Sigmoid colon (tissue), 6 donors: ENCODE measurements at regions not wholly inside any gene's neighbourhood (a gene's known extent, or its start where the extent isn't known, plus 50 kb on each side); places are given as distances from the start of the nearest gene placed in this dataset.
A peak's percentile ranks its signal among the peaks of the same experiment; 100 is the strongest.

Experiments used
- DNase-seq: peaks from one replicate; pipeline ENCODE4 v3.0.0-alpha.2; 2019
- H3K27ac ChIP-seq, 4 donors: fragments of 200-600 bp; sonication (generic); one replicate each; pipeline ENCODE4 v1.5.1; 2016 to 2019; ENCODE audit warnings: mild to moderate bottlenecking in 1 of 4
- H3K27me3 ChIP-seq, 3 donors: fragments of 200-600 bp; sonication (generic); one replicate each; pipeline ENCODE4 v1.5.1; 2019; ENCODE audit warnings: mild to moderate bottlenecking in 1 of 3
- H3K36me3 ChIP-seq, 4 donors: fragments of 200-600 bp; sonication (generic); one replicate each; pipeline ENCODE4 v1.5.1; 2016 to 2019
- H3K4me1 ChIP-seq, 4 donors: fragments of 200-600 bp; sonication (generic); one replicate each; pipeline ENCODE4 v1.5.1; 2017 to 2019
- H3K4me3 ChIP-seq, 4 donors: fragments of 200-600 bp; sonication (generic); one replicate each; pipeline ENCODE4 v1.5.1; 2017 to 2019; ENCODE audit warnings: mild to moderate bottlenecking in 2 of 4, moderate library complexity in 1 of 4
- H3K9me3 ChIP-seq, 4 donors: fragments of 200-600 bp in 3 of 4; sonication (generic) in 3 of 4; one replicate each; pipeline versions ENCODE4 v1.5.1 to v1.6.1; 2013 to 2019
- EP300 ChIP-seq, 4 donors: sonication (generic); formaldehyde crosslinking; IDR thresholded peaks; one replicate each; pipeline ENCODE4 v1.6.1; 2017; ENCODE audit warnings: antibody characterized with exemption in 4 of 4
- POLR2A ChIP-seq, 2 donors: fragments of 450-650 bp; IDR thresholded peaks; one replicate each; pipeline ENCODE4 v1.6.1; 2016; ENCODE audit warnings: antibody characterized with exemption in 2 of 2, mild to moderate bottlenecking in 2 of 2, moderate library complexity in 2 of 2
- POLR2AphosphoS5 ChIP-seq, 4 donors: sonication (generic); formaldehyde crosslinking; IDR thresholded peaks; one replicate each; pipeline ENCODE4 v1.6.1; 2017; ENCODE audit warnings: antibody characterized with exemption in 4 of 4
- WGBS, 2 donors: extraction: QIAGEN DNeasy Blood & Tissue Kit; methylation state at CpG; one replicate each; pipeline ENCODE4 v1.1.7; 2013; 5-methylcytosine and 5-hydroxymethylcytosine counted together
- intact Hi-C: fragments of 100-400 bp; cut with DNase I; formaldehyde crosslinking; loops from one replicate; pipeline ENCODE4 v1.15.1; 2023
- TF ChIP-seq, protein P1 (sequence below), 4 experiments: fragments of 450-650 bp in 3 of 4; fragments of 200-600 bp in 1 of 4; IDR thresholded peaks; one replicate each; pipeline ENCODE4 v1.5.1; 2016 to 2019; ENCODE audit warnings: antibody characterized with exemption in 4 of 4, mild to moderate bottlenecking in 3 of 4, moderate library complexity in 2 of 4
- donor health status: healthy with polysubstance abuse.
- donor health status: healthy.

DNA sequence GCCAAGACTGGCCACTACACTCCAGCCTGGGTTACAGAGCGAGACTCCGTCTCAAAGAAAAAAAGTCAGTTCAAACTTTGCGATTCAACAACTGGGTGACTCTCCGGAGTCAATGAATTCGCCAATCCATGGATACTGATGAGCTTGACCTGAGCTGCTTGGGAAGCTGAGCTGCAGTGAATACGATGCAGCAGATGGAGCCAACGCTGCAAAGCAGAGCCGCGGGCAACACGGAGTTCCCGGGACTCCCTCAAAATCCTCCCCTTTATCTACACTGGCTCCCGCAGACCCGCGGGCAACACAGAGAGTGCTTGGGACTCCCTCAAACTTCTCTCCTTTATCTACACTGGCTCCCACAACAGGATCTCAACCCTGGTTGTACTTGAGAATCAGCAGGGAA is 62.6 kb upstream of the SALL4 start:
- Histone ChIP-seq H3K36me3 (no peaks in the 10 kb centered on the region), H3K27me3 (peaks cover 0 to 14% (median 0%) of the 10 kb centered on the region in 3 donors), H3K27ac (no peak overlapping the region), H3K4me1 (peaks cover 0 to 11% (median 3%) of the 10 kb centered on the region in 4 donors), H3K4me3 (no peak overlapping the region), H3K9me3 (no peaks in the 10 kb centered on the region)
- no peak for DNase-seq
- WGBS, 2 donors = 95 to 97% methylated on average over 14 of the region's 14 CpGs
- TF ChIP-seq POLR2AphosphoS5 (IDR thresholded peaks at IDR 0.05) (no peak), EP300 (IDR thresholded peaks at IDR 0.05) (no peak), POLR2A (IDR thresholded peaks at IDR 0.05) (no peak)
- TF ChIP-seq, protein P1, sequence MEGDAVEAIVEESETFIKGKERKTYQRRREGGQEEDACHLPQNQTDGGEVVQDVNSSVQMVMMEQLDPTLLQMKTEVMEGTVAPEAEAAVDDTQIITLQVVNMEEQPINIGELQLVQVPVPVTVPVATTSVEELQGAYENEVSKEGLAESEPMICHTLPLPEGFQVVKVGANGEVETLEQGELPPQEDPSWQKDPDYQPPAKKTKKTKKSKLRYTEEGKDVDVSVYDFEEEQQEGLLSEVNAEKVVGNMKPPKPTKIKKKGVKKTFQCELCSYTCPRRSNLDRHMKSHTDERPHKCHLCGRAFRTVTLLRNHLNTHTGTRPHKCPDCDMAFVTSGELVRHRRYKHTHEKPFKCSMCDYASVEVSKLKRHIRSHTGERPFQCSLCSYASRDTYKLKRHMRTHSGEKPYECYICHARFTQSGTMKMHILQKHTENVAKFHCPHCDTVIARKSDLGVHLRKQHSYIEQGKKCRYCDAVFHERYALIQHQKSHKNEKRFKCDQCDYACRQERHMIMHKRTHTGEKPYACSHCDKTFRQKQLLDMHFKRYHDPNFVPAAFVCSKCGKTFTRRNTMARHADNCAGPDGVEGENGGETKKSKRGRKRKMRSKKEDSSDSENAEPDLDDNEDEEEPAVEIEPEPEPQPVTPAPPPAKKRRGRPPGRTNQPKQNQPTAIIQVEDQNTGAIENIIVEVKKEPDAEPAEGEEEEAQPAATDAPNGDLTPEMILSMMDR (IDR thresholded peaks at IDR 0.05) = no peak
- intact Hi-C loops = no loop called here

GRCh38 chr20:51862796-51863195 is 60.5 kb upstream of the SALL4 start:
- Histone ChIP-seq H3K27me3 (peaks cover 0 to 14% (median 0%) of the 10 kb centered on the region in 3 donors), H3K9me3 (no peaks in the 10 kb centered on the region), H3K4me1 (peaks cover 0 to 16% (median 3%) of the 10 kb centered on the region in 4 donors), H3K4me3 (no peak overlapping the region), H3K36me3 (no peaks in the 10 kb centered on the region), H3K27ac (no peak overlapping the region)
- 87 to 90% methylated on average over 8 of the region's 8 CpGs for WGBS, 2 donors
- DNase-seq = no peak
- no peak for TF ChIP-seq POLR2A (IDR thresholded peaks at IDR 0.05)
- intact Hi-C loops = no loop called here

GRCh38 chr20:51861726-51862466 is 59.6 kb upstream of the SALL4 start:
- intact Hi-C loops = no loop called here
- no peak for DNase-seq
- Histone ChIP-seq H3K4me3 (no peak overlapping the region), H3K9me3 (no peaks in the 10 kb centered on the region), H3K27ac (no peak overlapping the region), H3K4me1 (peaks cover 0 to 16% (median 3%) of the 10 kb centered on the region in 4 donors), H3K27me3 (peaks cover 0 to 14% (median 0%) of the 10 kb centered on the region in 3 donors), H3K36me3 (no peaks in the 10 kb centered on the region)
- TF ChIP-seq EP300 (IDR thresholded peaks at IDR 0.05) = no peak
- TF ChIP-seq, protein P1 (IDR thresholded peaks at IDR 0.05) = no peak
- TF ChIP-seq POLR2AphosphoS5 (IDR thresholded peaks at IDR 0.05) = no peak
- no peak for TF ChIP-seq POLR2A (IDR thresholded peaks at IDR 0.05)
- 71 to 88% methylated on average over 7 of the region's 7 CpGs for whole genome bisulfite sequencing, 2 donors

DNA sequence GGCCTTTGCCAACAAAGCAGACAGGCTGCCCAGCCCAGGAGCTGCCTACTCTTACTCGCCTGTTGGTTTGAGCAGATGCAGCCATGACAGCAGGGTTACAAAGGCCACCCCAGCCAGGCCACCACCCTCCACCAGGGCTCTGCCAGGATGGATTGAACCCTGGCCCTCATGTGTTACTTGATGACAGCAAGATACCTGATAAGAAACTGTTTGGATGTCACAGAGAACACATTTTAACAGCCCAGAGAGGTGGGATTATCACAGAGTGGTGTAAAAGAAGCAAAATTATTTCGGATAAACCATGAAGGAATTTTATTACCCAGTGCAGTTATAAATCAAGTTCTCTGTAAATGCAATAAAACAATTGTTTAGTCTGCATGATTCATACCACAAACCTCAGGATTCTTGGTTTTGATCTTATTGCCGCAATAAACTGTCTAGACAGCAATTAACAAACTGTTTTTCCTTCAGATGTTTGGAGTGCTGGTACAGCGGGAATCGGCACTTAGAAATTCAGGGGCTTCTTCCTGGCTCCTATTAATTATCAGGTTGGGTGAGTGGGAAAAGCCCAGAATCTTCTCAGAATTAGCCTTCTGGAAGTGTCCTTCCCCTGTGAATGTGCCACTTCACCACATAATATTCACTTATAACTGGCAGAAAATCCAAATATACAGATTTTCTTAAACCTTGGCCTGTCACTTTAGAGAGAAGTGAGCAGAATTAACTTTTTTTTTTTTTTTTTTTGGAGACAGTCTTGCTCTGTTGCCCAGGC is 58.0 kb upstream of the SALL4 start:
- 9 to 58% methylated on average over 5 of the region's 5 CpGs for WGBS, 2 donors
- H3K27ac ChIP-seq = peak overlapping the region in 1 of 4 donors; percentile 57
- H3K9me3 ChIP-seq = no peaks in the 10 kb centered on the region
- intact Hi-C loops = no loop called here
- no peaks in the 10 kb centered on the region for H3K36me3 ChIP-seq
- peaks cover 0 to 23% (median 0%) of the 10 kb centered on the region in 3 donors for H3K27me3 ChIP-seq
- peaks cover 0 to 16% (median 3%) of the 10 kb centered on the region in 4 donors for H3K4me1 ChIP-seq
- no peak for DNase-seq
- TF ChIP-seq EP300 (IDR thresholded peaks at IDR 0.05) (no peak), POLR2A (IDR thresholded peaks at IDR 0.05) (no peak), POLR2AphosphoS5 (IDR thresholded peaks at IDR 0.05) (peak in 1 of 4 donors; percentile 33)
- TF ChIP-seq, protein P1 (IDR thresholded peaks at IDR 0.05) = no peak
- H3K4me3 ChIP-seq = no peak overlapping the region

DNA sequence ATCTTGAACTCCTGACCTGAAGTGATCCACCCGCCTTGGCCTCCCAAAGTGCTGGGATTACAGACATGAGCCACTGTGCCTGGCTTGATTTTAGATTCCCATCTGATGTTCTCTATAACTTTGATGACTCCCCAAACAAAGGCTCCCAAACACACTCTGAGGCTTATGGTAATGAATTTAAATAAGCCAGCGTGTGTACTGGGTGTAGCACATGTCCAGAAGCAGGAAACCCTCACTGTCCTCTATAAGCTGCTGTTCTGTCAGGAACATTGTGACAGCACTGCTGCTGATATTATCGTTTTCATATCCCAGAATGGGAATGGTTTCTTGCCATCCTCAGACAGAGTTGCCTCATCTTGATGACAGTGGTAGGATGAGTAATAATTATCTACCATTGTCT is 54.1 kb upstream of the SALL4 start:
- peaks cover 0 to 16% (median 3%) of the 10 kb centered on the region in 4 donors for H3K4me1 ChIP-seq
- no peak overlapping the region for H3K27ac ChIP-seq
- peaks cover 0 to 8% (median 0%) of the 10 kb centered on the region in 3 donors for H3K27me3 ChIP-seq
- H3K9me3 ChIP-seq = no peaks in the 10 kb centered on the region
- 73 to 84% methylated on average over 3 of the region's 3 CpGs for WGBS, 2 donors
- TF ChIP-seq, protein P1 (IDR thresholded peaks at IDR 0.05) = no peak
- no peak for TF ChIP-seq EP300 (IDR thresholded peaks at IDR 0.05)
- TF ChIP-seq POLR2A (IDR thresholded peaks at IDR 0.05) = no peak
- TF ChIP-seq POLR2AphosphoS5 (IDR thresholded peaks at IDR 0.05) = no peak
- no peak for DNase-seq
- no peaks in the 10 kb centered on the region for H3K36me3 ChIP-seq
- intact Hi-C loops = no loop called here
- no peak overlapping the region for H3K4me3 ChIP-seq
